ENCODE measurements at regions not wholly inside any gene's neighbourhood (a gene's known extent, or its start where the extent isn't known, plus 50 kb on each side); places are given as distances from the start of the nearest gene placed in this dataset.

DNA sequence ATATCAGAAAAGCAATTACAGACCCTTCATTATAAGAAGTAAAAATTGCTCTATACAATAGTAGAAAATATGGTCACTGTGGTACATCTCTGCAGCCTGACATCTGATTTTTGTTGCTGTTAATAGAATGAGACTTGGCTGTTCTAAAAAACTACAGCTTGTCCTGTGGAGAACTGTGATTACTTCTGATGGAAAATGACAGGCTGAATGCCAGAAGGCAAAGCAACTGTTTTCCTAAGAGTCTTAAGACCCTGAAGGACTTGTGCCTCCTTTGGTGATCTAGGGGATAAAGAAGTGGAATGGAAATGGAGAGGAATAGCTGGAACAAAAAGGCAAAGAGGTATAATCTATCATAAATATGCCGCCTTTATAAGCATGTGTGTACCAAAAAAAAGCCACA lies 314.8 kb downstream of the BCHE start:
- TF ChIP-seq CTCF (optimal IDR thresholded peaks at IDR 0.05 in 1 of 3, IDR thresholded peaks at IDR 0.05 in 1 of 3, conservative IDR thresholded peaks at IDR 0.05 in 1 of 3; ENCODE audit: extremely low read depth in 1 of 3, insufficient read depth in 2 of 3, low read length in 3 of 3) (no peak), EZH2 (IDR thresholded peaks at IDR 0.05; ENCODE audit: low read length) (no peak)
